ENCODE measurements at regions not wholly inside any gene's neighbourhood (a gene's known extent, or its start where the extent isn't known, plus 50 kb on each side); places are given as distances from the start of the nearest gene placed in this dataset.

- H3K4me1 Mint-ChIP-seq = peaks cover 19% of the 10 kb centered on the region
- ATAC-seq (replicated peaks) = no peak
- H3K9me3 Mint-ChIP-seq = no peaks in the 10 kb centered on the region
- H3K36me3 Mint-ChIP-seq (ENCODE audit: low read depth) = no peaks in the 10 kb centered on the region
- H3K4me3 Mint-ChIP-seq = peak overlapping the region; percentile 57
- H3K27me3 Mint-ChIP-seq = no peaks in the 10 kb centered on the region
- peak overlapping the region; percentile 56 for H3K27ac Mint-ChIP-seq
Measured at GRCh38 chr12:74892057-74892633, 317.5 kb downstream of the KCNC2 start.

- no peaks in the 10 kb centered on the region for H3K27me3 Mint-ChIP-seq
- H3K36me3 Mint-ChIP-seq (ENCODE audit: low read depth) = no peaks in the 10 kb centered on the region
- ATAC-seq (replicated peaks) = no peak
- H3K4me3 Mint-ChIP-seq = no peak overlapping the region
- H3K4me1 Mint-ChIP-seq = peaks cover 25% of the 10 kb centered on the region
- no peak overlapping the region for H3K27ac Mint-ChIP-seq
- H3K9me3 Mint-ChIP-seq = peaks cover 4% of the 10 kb centered on the region
Measured at GRCh38 chr12:74896186-74896585, 313.5 kb downstream of the KCNC2 start.

DNA sequence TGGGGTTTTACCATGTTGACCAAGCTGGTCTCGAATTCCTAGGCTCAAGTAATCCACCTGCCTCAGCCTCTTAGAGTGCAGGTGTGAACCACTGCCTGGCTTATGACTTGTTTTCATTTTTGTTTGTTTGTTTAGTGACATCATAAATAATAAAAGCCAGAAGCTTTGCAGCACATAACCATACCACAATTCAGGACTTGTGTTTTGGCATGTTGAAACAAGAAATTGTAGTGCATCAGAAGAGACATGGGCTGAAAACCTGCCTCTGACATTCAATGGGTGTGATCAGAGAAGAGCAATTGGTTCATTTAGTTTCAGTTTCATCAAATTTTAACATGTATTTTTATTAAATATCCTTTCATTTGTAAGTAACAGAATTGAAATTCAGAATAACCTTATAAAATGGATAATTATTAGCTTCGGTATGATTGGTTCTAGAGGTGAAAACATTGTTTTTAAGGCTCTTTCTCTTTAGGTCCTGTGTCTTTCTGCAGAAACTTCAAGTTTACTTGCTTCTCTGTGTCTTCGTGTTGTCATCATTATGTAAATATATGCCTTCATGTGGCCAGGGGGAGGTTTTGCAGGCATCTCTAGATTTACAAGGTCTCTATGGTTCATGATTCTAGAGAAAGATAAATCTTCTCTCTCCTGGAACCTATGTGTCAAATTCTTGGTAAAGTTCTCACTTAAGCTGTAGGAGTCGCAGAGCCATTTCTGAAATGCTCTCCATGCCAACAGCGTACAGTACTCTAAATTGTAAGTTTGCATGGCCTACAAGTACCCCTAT lies 312.0 kb downstream of the KCNC2 start:
- Mint-ChIP-seq H3K9me3 (peaks cover 6% of the 10 kb centered on the region), H3K27me3 (no peaks in the 10 kb centered on the region), H3K27ac (peak overlapping the region; percentile 77), H3K4me1 (peaks cover 21% of the 10 kb centered on the region), H3K4me3 (peak overlapping the region; percentile 74), H3K36me3 (ENCODE audit: low read depth) (no peaks in the 10 kb centered on the region)
- ATAC-seq (replicated peaks) = peak; percentile 65

DNA sequence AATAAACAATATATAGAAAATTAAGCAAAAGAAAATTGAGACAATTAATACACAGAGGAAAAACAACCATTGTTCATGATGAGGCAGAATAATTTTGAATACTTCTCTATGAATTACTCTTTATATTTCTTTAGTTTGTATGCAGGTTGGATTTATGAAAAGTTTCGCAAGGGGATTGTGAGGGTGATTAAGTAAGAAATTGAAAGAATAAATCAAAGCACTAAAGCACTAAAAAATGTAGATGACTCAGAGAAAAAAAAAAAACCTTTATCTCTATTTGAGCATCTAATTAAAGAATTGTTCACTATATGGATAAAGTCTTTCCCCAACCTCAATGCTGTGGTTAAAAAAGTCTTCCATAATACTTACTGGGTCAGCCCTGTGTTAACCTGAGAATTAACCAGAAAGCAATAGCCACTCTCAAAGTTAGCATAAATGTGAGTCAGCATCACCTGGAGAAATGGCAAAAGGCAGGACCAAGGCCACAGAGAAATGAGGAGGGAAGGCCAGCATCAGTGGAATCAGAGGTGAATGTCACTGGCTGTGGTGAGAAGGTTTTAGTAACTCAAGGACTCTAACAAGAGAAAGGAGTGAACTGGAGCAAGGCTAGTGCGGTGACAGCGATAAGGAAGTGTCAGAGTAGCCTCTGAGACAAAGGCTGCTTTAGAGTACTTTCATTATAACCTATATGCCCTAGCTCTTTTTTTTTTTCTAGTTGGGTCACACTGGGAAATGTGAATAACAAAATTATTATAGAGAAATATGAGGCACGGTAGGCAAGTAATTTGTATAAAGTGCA lies 310.4 kb downstream of the KCNC2 start:
- peak; percentile 60 for ATAC-seq (replicated peaks)
- Mint-ChIP-seq H3K4me1 (peaks cover 21% of the 10 kb centered on the region), H3K27me3 (no peaks in the 10 kb centered on the region), H3K9me3 (peaks cover 8% of the 10 kb centered on the region), H3K27ac (peak overlapping the region; percentile 77), H3K36me3 (ENCODE audit: low read depth) (no peaks in the 10 kb centered on the region), H3K4me3 (peak overlapping the region; percentile 74)

DNA sequence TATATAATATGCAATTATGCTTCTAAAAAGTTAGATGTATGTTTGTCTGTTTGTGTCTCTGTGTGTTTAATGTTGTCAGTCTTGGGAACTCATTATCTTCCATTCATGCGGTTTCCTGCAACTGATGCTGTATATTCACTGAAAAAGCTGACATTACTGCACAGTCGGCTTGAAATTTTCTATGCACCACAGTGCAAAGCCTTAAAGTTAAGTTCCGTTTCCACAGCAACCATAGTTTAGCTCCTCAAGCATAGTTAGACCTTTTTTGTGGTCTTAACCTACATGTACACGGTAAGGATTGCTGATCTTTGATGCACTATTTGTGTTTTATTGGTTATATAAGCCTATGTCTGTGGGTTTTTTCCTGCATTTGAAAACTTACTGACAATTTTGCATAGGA lies 309.4 kb downstream of the KCNC2 start:
- Mint-ChIP-seq H3K4me1 (peaks cover 21% of the 10 kb centered on the region), H3K27me3 (no peaks in the 10 kb centered on the region), H3K9me3 (peaks cover 8% of the 10 kb centered on the region), H3K27ac (no peak overlapping the region), H3K36me3 (ENCODE audit: low read depth) (no peaks in the 10 kb centered on the region), H3K4me3 (no peak overlapping the region)
- ATAC-seq (replicated peaks) = no peak

DNA sequence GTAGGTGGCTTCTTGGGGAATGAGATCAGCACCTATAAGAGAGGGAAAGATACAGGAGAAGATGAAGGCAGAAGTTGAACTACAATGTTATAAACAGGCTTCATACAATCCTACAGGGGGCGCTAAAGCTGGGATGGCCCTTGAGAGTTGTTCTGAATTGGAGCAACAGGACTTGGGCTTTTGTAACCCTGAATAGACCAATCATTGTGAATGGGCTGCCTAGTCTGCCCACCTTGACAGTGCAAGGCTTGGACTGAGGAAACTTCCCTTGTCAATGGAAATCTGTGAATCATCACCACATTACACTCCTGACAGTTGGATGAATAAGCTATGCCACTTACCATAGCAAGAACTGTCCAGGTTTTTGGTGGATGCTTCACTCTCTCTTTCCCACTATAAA lies 306.1 kb downstream of the KCNC2 start:
- Mint-ChIP-seq H3K4me3 (no peak overlapping the region), H3K36me3 (ENCODE audit: low read depth) (no peaks in the 10 kb centered on the region), H3K27me3 (no peaks in the 10 kb centered on the region), H3K9me3 (peaks cover 7% of the 10 kb centered on the region), H3K4me1 (peaks cover 9% of the 10 kb centered on the region), H3K27ac (no peak overlapping the region)
- peak; percentile 44 for ATAC-seq (replicated peaks)

GRCh38 chr12:74906224-74906623 lies 303.4 kb downstream of the KCNC2 start:
- no peak overlapping the region for H3K27ac Mint-ChIP-seq
- H3K4me1 Mint-ChIP-seq = no peaks in the 10 kb centered on the region
- no peaks in the 10 kb centered on the region for H3K36me3 Mint-ChIP-seq (ENCODE audit: low read depth)
- H3K4me3 Mint-ChIP-seq = no peak overlapping the region
- H3K9me3 Mint-ChIP-seq = peaks cover 5% of the 10 kb centered on the region
- no peak for ATAC-seq (replicated peaks)
- no peaks in the 10 kb centered on the region for H3K27me3 Mint-ChIP-seq

DNA sequence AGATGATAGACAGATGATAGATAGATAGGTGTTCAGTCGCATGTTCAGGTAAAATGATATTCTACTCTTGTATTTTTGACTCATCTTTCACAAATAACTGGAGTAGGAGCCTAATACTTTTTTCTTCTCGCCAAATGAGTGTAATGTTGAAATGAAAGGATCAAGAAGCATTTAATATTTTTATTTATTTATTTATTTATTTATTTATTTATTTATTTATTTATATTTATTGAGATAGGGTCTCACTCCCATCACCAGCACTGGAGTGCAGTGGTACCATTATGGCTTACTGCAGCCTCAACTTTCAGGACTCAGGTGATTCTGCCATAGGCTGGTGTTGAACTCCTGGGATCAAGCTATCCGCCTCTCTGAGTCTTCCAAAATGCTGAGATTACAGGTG lies 298.8 kb downstream of the KCNC2 start:
- no peaks in the 10 kb centered on the region for H3K4me1 Mint-ChIP-seq
- H3K4me3 Mint-ChIP-seq = no peak overlapping the region
- ATAC-seq (replicated peaks) = no peak
- H3K36me3 Mint-ChIP-seq (ENCODE audit: low read depth) = no peaks in the 10 kb centered on the region
- no peaks in the 10 kb centered on the region for H3K27me3 Mint-ChIP-seq
- no peaks in the 10 kb centered on the region for H3K9me3 Mint-ChIP-seq
- no peak overlapping the region for H3K27ac Mint-ChIP-seq

DNA sequence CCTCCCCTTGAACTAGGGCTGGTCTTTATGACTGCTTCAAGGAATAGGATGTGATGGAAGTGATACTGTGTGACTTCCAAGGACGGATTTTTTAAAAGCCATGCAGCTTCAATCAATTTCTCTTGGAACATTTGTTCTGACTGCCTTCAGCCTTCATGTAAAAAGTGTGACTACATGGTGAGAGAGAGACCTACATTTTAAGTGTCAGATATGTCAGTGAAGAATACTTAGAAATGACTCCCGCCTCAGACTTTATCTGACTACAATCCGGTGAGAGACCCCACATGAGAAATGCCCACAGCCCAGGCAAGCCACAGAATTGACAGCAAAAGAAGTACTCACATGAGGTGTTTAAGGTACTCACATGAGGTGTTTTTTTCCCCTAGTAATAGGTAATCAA lies 295.3 kb downstream of the KCNC2 start:
- no peaks in the 10 kb centered on the region for H3K9me3 Mint-ChIP-seq
- H3K36me3 Mint-ChIP-seq (ENCODE audit: low read depth) = no peaks in the 10 kb centered on the region
- no peaks in the 10 kb centered on the region for H3K27me3 Mint-ChIP-seq
- no peak overlapping the region for H3K27ac Mint-ChIP-seq
- H3K4me3 Mint-ChIP-seq = no peak overlapping the region
- H3K4me1 Mint-ChIP-seq = no peaks in the 10 kb centered on the region
- ATAC-seq (replicated peaks) = no peak

GRCh38 chr12:74915718-74916117 lies 293.9 kb downstream of the KCNC2 start:
- H3K4me1 Mint-ChIP-seq = no peaks in the 10 kb centered on the region

DNA sequence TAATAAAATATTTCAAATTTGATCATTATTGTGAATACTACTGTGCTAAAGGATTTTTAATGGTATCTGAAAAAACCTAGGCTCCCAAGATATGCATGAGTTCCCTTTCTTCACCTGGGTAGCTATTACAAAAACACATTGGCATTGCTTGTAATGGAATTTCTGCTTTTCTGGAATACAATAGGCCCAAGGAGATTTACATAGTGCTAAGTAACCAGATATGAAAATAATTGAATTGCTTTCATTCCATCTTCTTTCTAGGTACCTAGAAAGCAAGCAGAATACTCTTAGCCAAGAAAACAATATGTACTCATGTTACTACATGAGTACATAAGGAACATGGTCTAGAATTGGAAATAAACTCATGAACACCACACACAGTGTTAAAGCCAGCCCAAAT lies 291.9 kb downstream of the KCNC2 start:
- H3K4me1 Mint-ChIP-seq = no peaks in the 10 kb centered on the region
- no peaks in the 10 kb centered on the region for H3K27me3 Mint-ChIP-seq
- no peak overlapping the region for H3K4me3 Mint-ChIP-seq
- no peaks in the 10 kb centered on the region for H3K9me3 Mint-ChIP-seq
- ATAC-seq (replicated peaks) = no peak
- H3K36me3 Mint-ChIP-seq (ENCODE audit: low read depth) = no peaks in the 10 kb centered on the region
- H3K27ac Mint-ChIP-seq = no peak overlapping the region

More at GRCh38 chr12:74915718-74916117, 293.9 kb downstream of the KCNC2 start:
- H3K4me3 Mint-ChIP-seq = no peak overlapping the region
- no peak overlapping the region for H3K27ac Mint-ChIP-seq
- H3K9me3 Mint-ChIP-seq = no peaks in the 10 kb centered on the region
- H3K36me3 Mint-ChIP-seq (ENCODE audit: low read depth) = no peaks in the 10 kb centered on the region
- ATAC-seq (replicated peaks) = no peak
- no peaks in the 10 kb centered on the region for H3K27me3 Mint-ChIP-seq

GRCh38 chr12:74918291-74918690 lies 291.3 kb downstream of the KCNC2 start:
- Mint-ChIP-seq H3K4me1 (no peaks in the 10 kb centered on the region), H3K4me3 (no peak overlapping the region), H3K36me3 (ENCODE audit: low read depth) (no peaks in the 10 kb centered on the region), H3K9me3 (no peaks in the 10 kb centered on the region), H3K27ac (no peak overlapping the region), H3K27me3 (no peaks in the 10 kb centered on the region)
- no peak for ATAC-seq (replicated peaks)

DNA sequence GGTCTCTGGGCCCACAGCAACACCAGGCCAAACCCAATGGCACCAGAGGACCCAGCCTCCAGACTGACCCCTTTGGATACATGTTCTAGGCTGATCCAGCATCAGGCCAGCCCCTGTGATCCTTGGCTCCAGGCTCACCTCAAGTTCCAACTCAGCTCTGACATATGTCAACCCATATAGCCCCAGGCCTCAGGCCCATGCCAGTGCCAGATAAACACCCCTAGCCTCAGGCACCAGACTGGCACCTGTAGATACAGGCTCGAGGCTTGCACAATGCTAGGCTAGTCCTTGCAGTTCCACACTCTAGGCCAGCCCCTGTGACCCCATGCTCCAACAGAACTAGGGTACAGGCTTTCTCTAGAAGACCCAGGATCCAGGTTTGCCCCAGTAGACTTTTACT lies 287.5 kb downstream of the KCNC2 start:
- Mint-ChIP-seq H3K36me3 (ENCODE audit: low read depth) (no peaks in the 10 kb centered on the region), H3K27me3 (no peaks in the 10 kb centered on the region), H3K4me3 (no peak overlapping the region), H3K9me3 (no peaks in the 10 kb centered on the region), H3K27ac (no peak overlapping the region), H3K4me1 (no peaks in the 10 kb centered on the region)
- ATAC-seq (replicated peaks) = no peak

DNA sequence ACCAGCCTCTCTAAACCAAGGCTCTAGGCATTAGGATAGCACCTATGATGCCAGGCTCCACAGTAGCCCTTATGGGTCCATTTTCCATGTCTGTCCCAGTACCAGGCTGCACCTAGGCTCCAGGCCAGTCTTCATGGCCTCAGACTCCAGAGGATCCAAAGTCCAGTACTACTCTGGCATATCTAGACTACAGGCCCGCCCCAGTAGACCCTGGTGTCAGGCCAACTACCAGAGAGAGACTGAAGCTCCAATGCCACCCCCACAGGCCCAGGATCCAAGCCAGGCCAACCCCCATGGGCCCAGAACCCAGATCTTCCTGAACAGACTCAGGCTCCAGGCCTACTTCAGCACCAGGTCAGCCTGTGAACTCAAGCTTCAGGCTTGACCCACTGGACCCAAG lies 287.0 kb downstream of the KCNC2 start:
- no peak overlapping the region for H3K27ac Mint-ChIP-seq
- H3K4me3 Mint-ChIP-seq = no peak overlapping the region
- ATAC-seq (replicated peaks) = no peak
- no peaks in the 10 kb centered on the region for H3K9me3 Mint-ChIP-seq
- H3K27me3 Mint-ChIP-seq = no peaks in the 10 kb centered on the region
- H3K36me3 Mint-ChIP-seq (ENCODE audit: low read depth) = no peaks in the 10 kb centered on the region
- H3K4me1 Mint-ChIP-seq = no peaks in the 10 kb centered on the region

- no peaks in the 10 kb centered on the region for H3K36me3 Mint-ChIP-seq (ENCODE audit: low read depth)
- H3K4me1 Mint-ChIP-seq = peaks cover 8% of the 10 kb centered on the region
- H3K9me3 Mint-ChIP-seq = no peaks in the 10 kb centered on the region
- no peaks in the 10 kb centered on the region for H3K27me3 Mint-ChIP-seq
- no peak for ATAC-seq (replicated peaks)
- no peak overlapping the region for H3K4me3 Mint-ChIP-seq
- H3K27ac Mint-ChIP-seq = no peak overlapping the region
Measured at GRCh38 chr12:74941670-74942069, 268.0 kb downstream of the KCNC2 start.

All from activated T-helper 17 cell treated with anti-CD3 and anti-CD28 coated beads, Interleukin-2, amount 50 U/mL, for 72 hours (primary cell).